ENCODE measurements at regions not wholly inside any gene's neighbourhood (a gene's known extent, or its start where the extent isn't known, plus 50 kb on each side); places are given as distances from the start of the nearest gene placed in this dataset.

DNA sequence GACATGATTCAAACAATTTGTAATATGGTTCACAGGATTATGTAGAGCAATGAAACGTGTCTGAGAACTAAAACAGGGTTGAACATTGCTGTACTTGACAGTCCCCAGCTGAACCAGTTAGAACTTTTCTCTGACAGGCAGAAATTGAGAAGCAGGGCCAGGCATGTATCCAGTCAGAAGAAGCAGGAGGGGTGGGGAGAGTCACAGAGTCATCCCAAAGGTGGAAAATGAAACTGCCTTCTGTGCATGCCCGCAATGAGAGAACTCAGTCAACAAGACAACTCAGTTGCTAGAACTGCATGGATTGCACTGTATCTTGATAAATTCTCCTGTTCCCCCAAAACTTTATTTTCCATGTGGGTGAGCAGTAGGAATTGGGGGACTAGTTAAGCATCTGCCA, 72.9 kb upstream of the PRLR start:
- 70 to 85% (median 78%) methylated on average over 2 of the region's 2 CpGs for WGBS, 5 donors
- intact Hi-C loops (cut with DNase I; ENCODE audit: low total_unique reads), result no loop called here
- Histone ChIP-seq H3K4me1 (no peaks in the 10 kb centered on the region), H3K27ac (no peak overlapping the region), H3K4me3 (no peak overlapping the region), H3K27me3 (replicated peaks in 1 of 7) (peaks cover 0 to 4% (median 0%) of the 10 kb centered on the region in 7 donors), H3K9me3 (no peaks in the 10 kb centered on the region), H3K36me3 (no peaks in the 10 kb centered on the region)
- no peak for DNase-seq
- TF ChIP-seq, protein P1, sequence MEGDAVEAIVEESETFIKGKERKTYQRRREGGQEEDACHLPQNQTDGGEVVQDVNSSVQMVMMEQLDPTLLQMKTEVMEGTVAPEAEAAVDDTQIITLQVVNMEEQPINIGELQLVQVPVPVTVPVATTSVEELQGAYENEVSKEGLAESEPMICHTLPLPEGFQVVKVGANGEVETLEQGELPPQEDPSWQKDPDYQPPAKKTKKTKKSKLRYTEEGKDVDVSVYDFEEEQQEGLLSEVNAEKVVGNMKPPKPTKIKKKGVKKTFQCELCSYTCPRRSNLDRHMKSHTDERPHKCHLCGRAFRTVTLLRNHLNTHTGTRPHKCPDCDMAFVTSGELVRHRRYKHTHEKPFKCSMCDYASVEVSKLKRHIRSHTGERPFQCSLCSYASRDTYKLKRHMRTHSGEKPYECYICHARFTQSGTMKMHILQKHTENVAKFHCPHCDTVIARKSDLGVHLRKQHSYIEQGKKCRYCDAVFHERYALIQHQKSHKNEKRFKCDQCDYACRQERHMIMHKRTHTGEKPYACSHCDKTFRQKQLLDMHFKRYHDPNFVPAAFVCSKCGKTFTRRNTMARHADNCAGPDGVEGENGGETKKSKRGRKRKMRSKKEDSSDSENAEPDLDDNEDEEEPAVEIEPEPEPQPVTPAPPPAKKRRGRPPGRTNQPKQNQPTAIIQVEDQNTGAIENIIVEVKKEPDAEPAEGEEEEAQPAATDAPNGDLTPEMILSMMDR (IDR thresholded peaks at IDR 0.05 in 8 of 11, conservative IDR thresholded peaks at IDR 0.05 in 3 of 11), result no peak
- TF ChIP-seq POLR2AphosphoS5 (IDR thresholded peaks at IDR 0.05) (no peak), POLR2A (IDR thresholded peaks at IDR 0.05) (no peak)

DNA sequence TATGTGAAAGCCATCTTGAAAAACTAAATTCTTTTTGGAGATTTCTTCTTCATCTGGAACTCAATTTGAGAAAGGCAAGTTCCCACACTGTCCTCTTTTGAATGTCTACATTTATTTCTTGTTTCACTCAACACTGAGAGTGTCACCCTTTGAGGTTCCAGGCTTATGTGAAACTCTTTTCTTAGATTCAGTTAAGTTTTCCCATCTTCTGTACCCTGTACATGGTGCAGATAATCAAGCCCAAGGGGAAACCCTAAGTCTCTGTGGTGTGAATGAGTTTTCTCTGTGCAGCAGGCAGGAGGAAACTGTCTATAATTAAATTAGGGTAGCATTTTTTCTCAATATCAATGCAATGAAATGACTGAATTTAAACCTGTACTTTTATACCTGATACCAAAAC, 72.3 kb upstream of the PRLR start:
- no peak for DNase-seq
- TF ChIP-seq POLR2AphosphoS5 (IDR thresholded peaks at IDR 0.05), result no peak
- TF ChIP-seq, protein P1 (IDR thresholded peaks at IDR 0.05 in 8 of 11, conservative IDR thresholded peaks at IDR 0.05 in 3 of 11), result no peak
- no peak for TF ChIP-seq POLR2A (IDR thresholded peaks at IDR 0.05)
- H3K9me3 ChIP-seq, result no peaks in the 10 kb centered on the region
- no peaks in the 10 kb centered on the region for H3K4me1 ChIP-seq
- no peaks in the 10 kb centered on the region for H3K36me3 ChIP-seq
- no peak overlapping the region for H3K27ac ChIP-seq
- no peak overlapping the region for H3K4me3 ChIP-seq
- intact Hi-C loops (cut with DNase I; ENCODE audit: low total_unique reads), result no loop called here
- peaks cover 0 to 4% (median 0%) of the 10 kb centered on the region in 7 donors for H3K27me3 ChIP-seq (replicated peaks in 1 of 7)

DNA sequence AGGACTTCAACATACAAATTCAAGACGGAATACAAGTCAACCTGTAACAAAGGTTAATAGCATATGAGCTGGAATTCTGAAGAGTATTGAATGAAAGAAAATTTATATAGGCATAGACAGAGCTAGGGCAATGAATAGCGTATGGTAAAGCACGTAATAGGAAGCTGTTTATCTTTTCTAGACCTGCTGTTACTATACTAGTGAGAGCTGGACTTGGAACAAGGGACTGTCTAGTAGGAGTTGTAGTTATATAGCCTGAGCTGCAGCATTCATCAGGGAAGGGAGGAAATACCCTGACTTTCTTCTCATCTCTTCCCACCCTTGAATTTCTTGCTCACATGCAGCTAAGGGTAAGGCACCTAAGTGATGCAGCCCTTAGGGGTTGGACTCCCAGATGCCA, 67.5 kb upstream of the PRLR start:
- WGBS, 5 donors, result 84 to 94% (median 90%) methylated on average over 3 of the region's 3 CpGs
- intact Hi-C loops (cut with DNase I; ENCODE audit: low total_unique reads), result no loop called here
- Histone ChIP-seq H3K27ac (no peak overlapping the region), H3K4me1 (no peaks in the 10 kb centered on the region), H3K36me3 (no peaks in the 10 kb centered on the region), H3K9me3 (peaks cover 0 to 9% (median 0%) of the 10 kb centered on the region in 8 donors), H3K27me3 (replicated peaks in 1 of 7) (no peaks in the 10 kb centered on the region), H3K4me3 (no peak overlapping the region)
- no peak for TF ChIP-seq POLR2A (IDR thresholded peaks at IDR 0.05)
- no peak for DNase-seq

DNA sequence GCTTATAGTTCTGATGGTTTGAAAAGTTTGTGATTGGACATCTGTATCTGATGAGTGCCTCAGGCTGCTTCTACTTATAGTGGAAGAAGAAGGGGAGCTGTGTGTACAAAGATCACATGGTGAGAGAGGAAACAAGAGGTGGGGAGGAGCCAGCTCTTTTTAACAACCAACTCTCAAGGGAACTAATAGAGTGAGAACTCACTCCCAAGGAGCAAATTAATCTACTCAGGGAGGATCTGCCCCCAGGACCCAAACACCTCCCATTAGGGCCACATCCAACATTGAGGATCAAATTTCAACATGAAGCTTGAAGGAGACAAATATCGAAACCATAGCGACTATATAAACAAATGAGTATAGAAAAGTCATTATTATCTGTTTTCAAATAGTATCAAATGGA, 64.7 kb upstream of the PRLR start:
- WGBS, 5 donors, result 81 to 94% (median 87%) methylated on average over 2 of the region's 2 CpGs

More for the DNA sequence above, 64.7 kb upstream of the PRLR start:
- Histone ChIP-seq H3K27me3 (replicated peaks in 1 of 7) (no peaks in the 10 kb centered on the region), H3K4me3 (no peak overlapping the region), H3K27ac (no peak overlapping the region), H3K4me1 (no peaks in the 10 kb centered on the region), H3K36me3 (no peaks in the 10 kb centered on the region), H3K9me3 (peaks cover 0 to 19% (median 2%) of the 10 kb centered on the region in 8 donors)
- intact Hi-C loops (cut with DNase I; ENCODE audit: low total_unique reads), result no loop called here
- TF ChIP-seq POLR2AphosphoS5 (IDR thresholded peaks at IDR 0.05) (no peak), POLR2A (IDR thresholded peaks at IDR 0.05) (no peak)
- TF ChIP-seq, protein P1 (IDR thresholded peaks at IDR 0.05 in 8 of 11, conservative IDR thresholded peaks at IDR 0.05 in 3 of 11), result no peak
- DNase-seq, result no peak

Measured in spleen (tissue), 11 donors.